HepG2 (cell line): ENCODE measurements at regions not wholly inside any gene's neighbourhood (a gene's known extent, or its start where the extent isn't known, plus 50 kb on each side); places are given as distances from the start of the nearest gene placed in this dataset.

Experiments
- ATAC-seq: fragments of 200-7000 bp; cut with Tn5 transposase; 3 replicates; pipeline ENCODE4 v1.9.1; 2020; ENCODE audit warnings: mild to moderate bottlenecking, moderate library complexity
- BruUV-seq: library from RNA; stranded (reverse); fragments of 400-500 nt; replicated peaks from 2 replicates; lab custom pipeline; 2021; lab: Mats Ljungman, UMichigan
- CTCF ChIA-PET: fragments of 300-600 bp; formaldehyde crosslinking; extraction: SDS; loops from one replicate; lab custom pipeline; 2021; ENCODE audit warnings: low total read pairs, inconsistent platforms, low intra/inter-chr PET ratio; lab: Yijun Ruan, JAX
- POLR2A ChIA-PET: fragments of 350-600 bp; sonication (Branson Sonifier 250); formaldehyde crosslinking; loops from one replicate; lab custom pipeline; 2020; ENCODE audit warnings: antibody characterized with exemption, inconsistent platforms; lab: Yijun Ruan, JAX
- DNase-seq: peaks from one replicate; pipeline ENCODE4 v3.0.0-alpha.2; 2015; ENCODE audit warnings: low spot score
- FAIRE-seq: peaks from 3 replicates; lab custom pipeline; 2011; peaks lifted over from hg19 to GRCh38; lab: Jason Lieb, UNC
- H2AFZ ChIP-seq: one replicate; pipeline ENCODE4 v1.6.1; 2011; ENCODE audit warnings: low read length, inconsistent platforms
- H3K27ac ChIP-seq: fragments of 300-600 bp; 3 replicates; pipeline ENCODE4 v1.8.0; 2011; ENCODE audit warnings: mixed run types, mild to moderate bottlenecking, mixed read lengths, low read length, inconsistent platforms; ENCODE audit not compliant: insufficient read depth; ENCODE audit errors: extremely low read length
- H3K27me3 ChIP-seq, 2 experiments: fragments of 200-600 bp in 1 of 2; 2 replicates in 1 of 2; 3 replicates in 1 of 2; pipeline versions ENCODE4 v1.6.0 to v1.8.0; 2011; ENCODE audit warnings: low read length in 2 of 2, mild to moderate bottlenecking in 2 of 2, moderate library complexity in 2 of 2, inconsistent platforms in 1 of 2; ENCODE audit not compliant: insufficient read depth in 2 of 2, control insufficient read depth in 1 of 2
- H3K36me3 ChIP-seq, 2 experiments: fragments of 200-600 bp in 1 of 2; replicated peaks in 1 of 2; 2 replicates in 1 of 2; 3 replicates in 1 of 2; pipeline versions ENCODE4 v1.5.1 to v1.8.0; 2011; ENCODE audit warnings: low read length in 2 of 2, inconsistent platforms in 1 of 2; ENCODE audit not compliant: insufficient read depth in 2 of 2, control insufficient read depth in 1 of 2
- H3K4me1 ChIP-seq: 2 replicates; pipeline ENCODE4 v1.5.1; 2012; ENCODE audit warnings: low read length, inconsistent platforms; ENCODE audit not compliant: insufficient read depth
- H3K4me2 ChIP-seq: 2 replicates; pipeline ENCODE4 v1.6.0; 2011; ENCODE audit warnings: low read depth, low read length, inconsistent platforms
- H3K4me3 ChIP-seq, 3 experiments: fragments of 200-600 bp in 1 of 3; sonication (generic), shearing (Covaris generic) in 1 of 3; replicated peaks in 1 of 3; 2 replicates each; pipeline ENCODE4 v1.5.1; 2011 to 2016; ENCODE audit warnings: low read length in 3 of 3, inconsistent platforms in 2 of 3, low read depth in 2 of 3, mild to moderate bottlenecking in 2 of 3, control low read depth in 1 of 3, mixed read lengths in 1 of 3; ENCODE audit not compliant: insufficient read depth in 1 of 3
- H3K79me2 ChIP-seq: one replicate; pipeline ENCODE4 v1.6.1; 2011; ENCODE audit warnings: low read length, inconsistent platforms; ENCODE audit not compliant: insufficient read depth
- H3K9ac ChIP-seq: 2 replicates; pipeline ENCODE4 v1.6.0; 2011; ENCODE audit warnings: mild to moderate bottlenecking, low read depth, low read length, inconsistent platforms; ENCODE audit not compliant: insufficient read depth
- H3K9me3 ChIP-seq: 2 replicates; pipeline ENCODE4 v1.5.1; 2012; ENCODE audit warnings: mild to moderate bottlenecking, low read length
- H4K20me1 ChIP-seq: 2 replicates; pipeline ENCODE4 v1.6.0; 2011; ENCODE audit warnings: inconsistent platforms, mild to moderate bottlenecking, low read length, moderate library complexity; ENCODE audit not compliant: insufficient read depth
- ELK4 ChIP-seq: sonication (generic); formaldehyde crosslinking; IDR thresholded peaks from 2 replicates; pipeline ENCODE4 v1.9.0; 2021; ENCODE audit warnings: missing genetic modification reagents, borderline replicate concordance
- GATAD1 ChIP-seq: IDR thresholded peaks from 2 replicates; pipeline ENCODE4 v1.6.1; 2016; ENCODE audit warnings: missing genetic modification reagents, missing compliant biosample characterization
- GFI1 ChIP-seq: sonication (generic); formaldehyde crosslinking; IDR thresholded peaks from 2 replicates; pipeline ENCODE4 v1.5.0; 2020; ENCODE audit warnings: missing genetic modification reagents, mild to moderate bottlenecking, borderline replicate concordance
- GTF3A ChIP-seq: sonication (generic); formaldehyde crosslinking; conservative IDR thresholded peaks from 2 replicates; pipeline ENCODE4 v1.4.0; 2020; ENCODE audit warnings: mild to moderate bottlenecking, missing genetic modification reagents
- JDP2 ChIP-seq: sonication (generic); formaldehyde crosslinking; IDR thresholded peaks from 2 replicates; pipeline ENCODE4 v1.8.1; 2022; ENCODE audit warnings: missing genetic modification reagents, borderline replicate concordance
- MXD3 ChIP-seq: IDR thresholded peaks from 2 replicates; pipeline ENCODE4 v1.6.1; 2016; ENCODE audit warnings: mild to moderate bottlenecking, missing biosample characterization, missing genetic modification reagents
- PTBP1 ChIP-seq: fragments of 200-400 bp; formaldehyde crosslinking; IDR thresholded peaks from 2 replicates; pipeline ENCODE4 v1.6.1; 2018; ENCODE audit warnings: low read length, low read depth; ENCODE audit not compliant: poor library complexity, severe bottlenecking
- SIX4 ChIP-seq: sonication (generic); formaldehyde crosslinking; IDR thresholded peaks from 2 replicates; pipeline ENCODE4 v1.4.0; 2020; ENCODE audit warnings: missing genetic modification reagents
- WGBS: methylation state at CpG from one replicate; pipeline ENCODE4 v1.1.6; 2017; ENCODE audit warnings: low lambda C conversion rate; 5-methylcytosine and 5-hydroxymethylcytosine counted together
- in situ Hi-C: cut with HindIII; loops from 2 replicates; pipeline ENCODE4 v1.10.0; 2017; ENCODE audit warnings: low pct_unique_long_range_greater_than_20kb; ENCODE audit not compliant: extremely low pct_ligation_motif_present
- intact Hi-C: fragments of 100-400 bp; cut with micrococcal nuclease; formaldehyde crosslinking; loops from one replicate; pipeline ENCODE4 v1.10.0; 2022; ENCODE audit not compliant: unreplicated experiment

- no peak for TF ChIP-seq MXD3 (CRISPR knock-in tag)
These were observed 233.4 kb downstream of the VAPA start (continued) for GRCh38 chr18:10147226-10147625.

- H3K4me1 ChIP-seq: no peaks in the 10 kb centered on the region
- no peaks in the 10 kb centered on the region for H3K36me3 ChIP-seq
- H3K27me3 ChIP-seq: no peaks in the 10 kb centered on the region; a peak in 1 of 5 replicates
- H3K9ac ChIP-seq: no peak overlapping the region
- no peaks in the 10 kb centered on the region for H3K9me3 ChIP-seq
- TF ChIP-seq GTF3A (CRISPR knock-in tag) (no peak), GFI1 (CRISPR knock-in tag) (no peak), GATAD1 (CRISPR knock-in tag) (no peak), SIX4 (no peak), ELK4 (no peak), PTBP1 (no peak), JDP2 (CRISPR knock-in tag) (no peak)
- DNase-seq: no peak
- no TSS peak for BruUV-seq
- no peaks in the 10 kb centered on the region for H3K79me2 ChIP-seq
- H3K4me3 ChIP-seq: no peak overlapping the region
- H4K20me1 ChIP-seq: no peaks in the 10 kb centered on the region
- FAIRE-seq: no peak
- intact Hi-C loops: no loop called here
- no peak overlapping the region for H3K27ac ChIP-seq
- no peak for ATAC-seq
- no peak overlapping the region for H3K4me2 ChIP-seq
- in situ Hi-C loops: no loop called here
- no peak overlapping the region for H2AFZ ChIP-seq
- 10% methylated on average over 2 of the region's 7 CpGs for WGBS
- ChIA-PET CTCF (no interaction called here), POLR2A (no interaction called here)
These were observed 233.9 kb downstream of the VAPA start for GRCh38 chr18:10147752-10148151.
